Astrocyte of the cerebellum (primary cell): ENCODE measurements at regions not wholly inside any gene's neighbourhood (a gene's known extent, or its start where the extent isn't known, plus 50 kb on each side); places are given as distances from the start of the nearest gene placed in this dataset.

Experiments used
- DNase-seq: peaks from one replicate; pipeline ENCODE4 v3.0.0-alpha.2; 2011; ENCODE audit warnings: low read depth
- H3K4me3 ChIP-seq: 2 replicates; pipeline ENCODE4 v1.5.1; 2011; ENCODE audit warnings: mild to moderate bottlenecking, low read depth, low read length, moderate library complexity
- CTCF ChIP-seq: IDR thresholded peaks from 2 replicates; pipeline ENCODE4 v1.5.1; 2012; ENCODE audit warnings: low read length, low read depth, moderate library complexity, mild to moderate bottlenecking; ENCODE audit errors: missing control alignments
- in situ Hi-C: cut with HindIII; loops from 2 replicates; pipeline ENCODE4 v1.10.0; 2017; ENCODE audit warnings: low sequenced_read_pairs

- no peak for DNase-seq
- TF ChIP-seq CTCF = no peak
- in situ Hi-C loops = no loop called here
- no peak overlapping the region for H3K4me3 ChIP-seq
These were observed 359.2 kb upstream of the KHDRBS2 start for GRCh38 chr6:62645274-62645673.

- H3K4me3 ChIP-seq = no peak overlapping the region
- DNase-seq = no peak
- in situ Hi-C loops = no loop called here
- no peak for TF ChIP-seq CTCF
These were observed 354.7 kb upstream of the KHDRBS2 start for GRCh38 chr6:62640749-62641148.

- in situ Hi-C loops = no loop called here
- no peak for TF ChIP-seq CTCF
- DNase-seq = no peak
- H3K4me3 ChIP-seq = no peak overlapping the region
These were observed 340.6 kb upstream of the KHDRBS2 start for GRCh38 chr6:62626661-62627060.

GRCh38 chr6:62623846-62624532 is 338.0 kb upstream of the KHDRBS2 start:
- no peak for DNase-seq
- TF ChIP-seq CTCF = no peak

GRCh38 chr6:62615366-62616015 is 329.5 kb upstream of the KHDRBS2 start:
- TF ChIP-seq CTCF = no peak
- in situ Hi-C loops = no loop called here
- DNase-seq = no peak
- H3K4me3 ChIP-seq = no peak overlapping the region

More at GRCh38 chr6:62623846-62624532, 338.0 kb upstream of the KHDRBS2 start:
- in situ Hi-C loops = no loop called here
- no peak overlapping the region for H3K4me3 ChIP-seq

GRCh38 chr6:62614442-62614841 is 328.4 kb upstream of the KHDRBS2 start:
- no peak for DNase-seq
- in situ Hi-C loops = no loop called here
- H3K4me3 ChIP-seq = no peak overlapping the region
- no peak for TF ChIP-seq CTCF
